Right lobe of liver (tissue), 6 donors: ENCODE measurements at regions not wholly inside any gene's neighbourhood (a gene's known extent, or its start where the extent isn't known, plus 50 kb on each side); places are given as distances from the start of the nearest gene placed in this dataset.
A peak's percentile ranks its signal among the peaks of the same experiment; 100 is the strongest.

Source experiments
- ATAC-seq, 4 donors: fragments of 200-7000 bp; cut with Tn5 transposase; one replicate each; pipeline ENCODE4 v1.9.1; 2020; ENCODE audit warnings: mild to moderate bottlenecking in 4 of 4, moderate library complexity in 4 of 4
- DNase-seq, 3 donors: peaks; one replicate each; pipeline ENCODE4 v3.0.0-alpha.2; 2020
- H3K27ac ChIP-seq, 3 donors: fragments of 200-600 bp; one replicate each; pipeline ENCODE4 v1.8.0; 2022
- H3K27me3 ChIP-seq, 2 donors: fragments of 200-600 bp; one replicate each; pipeline ENCODE4 v1.8.0; 2022
- H3K36me3 ChIP-seq, 4 donors: fragments of 200-600 bp; sonication (generic) in 1 of 4; one replicate each; pipeline versions ENCODE4 v1.5.1 to v1.8.0; 2017 to 2022; ENCODE audit warnings: control low read depth in 1 of 4
- H3K4me1 ChIP-seq, 4 donors: fragments of 200-600 bp; sonication (generic) in 1 of 4; one replicate each; pipeline versions ENCODE4 v1.5.1 to v1.8.0; 2017 to 2022; ENCODE audit warnings: control low read depth in 1 of 4
- H3K4me3 ChIP-seq, 3 donors: fragments of 200-600 bp; one replicate each; pipeline ENCODE4 v1.8.0; 2022
- H3K9me3 ChIP-seq, 4 donors: fragments of 200-600 bp; sonication (generic) in 1 of 4; one replicate each; pipeline versions ENCODE4 v1.5.1 to v1.8.0; 2017 to 2022; ENCODE audit warnings: control low read depth in 1 of 4
- CTCF ChIP-seq, 4 donors: fragments of 200-600 bp in 3 of 4; fragments of 450-650 bp in 1 of 4; IDR thresholded peaks; one replicate each; pipeline versions ENCODE4 v1.5.1 to v1.8.0; 2016 to 2022; ENCODE audit warnings: antibody characterized with exemption in 4 of 4, mild to moderate bottlenecking in 2 of 4
- POLR2A ChIP-seq: fragments of 450-650 bp; IDR thresholded peaks from one replicate; pipeline ENCODE4 v1.6.1; 2017; ENCODE audit warnings: antibody characterized with exemption, mild to moderate bottlenecking
- WGBS: methylation state at CpG from one replicate; pipeline ENCODE4 v1.1.6; 2018; ENCODE audit warnings: low coverage, low lambda C conversion rate; ENCODE audit not compliant: insufficient coverage; ENCODE audit errors: missing lambda C conversion rate; 5-methylcytosine and 5-hydroxymethylcytosine counted together
- intact Hi-C, 2 donors: fragments of 100-400 bp; cut with DNase I; formaldehyde crosslinking; loops; one replicate each; pipeline versions ENCODE4 v1.11.2 to v1.14.1; 2022
- donor health status: DM: no; HTN: yes; CAD: no.
- donor health status: DM: no; HTN: no; CAD: no.
- donor health status: DM: no; HTN: no; CAD: no.
- donor health status: DM: no; HTN: yes; CAD: no.
- donor health status: DM: no; HTN: yes; CAD: no.

- H3K4me1 ChIP-seq = no peaks in the 10 kb centered on the region
- ATAC-seq (peak in 1 of 4 donors; percentile 36), DNase-seq (peak in 1 of 3 donors; percentile 33)
- intact Hi-C loops = no loop called here
- no peaks in the 10 kb centered on the region for H3K9me3 ChIP-seq
- TF ChIP-seq CTCF (IDR thresholded peaks at IDR 0.05) (no peak), POLR2A (no peak)
- 88% methylated on average over 10 of the region's 15 CpGs for WGBS
- H3K27ac ChIP-seq = no peak overlapping the region
- H3K36me3 ChIP-seq = no peaks in the 10 kb centered on the region
- H3K4me3 ChIP-seq = no peak overlapping the region
- no peaks in the 10 kb centered on the region for H3K27me3 ChIP-seq
These were observed 161.3 kb upstream of the SHH start for GRCh38 chr7:155973451-155973997.

GRCh38 chr7:155972651-155973390 lies 160.6 kb upstream of the SHH start:
- no peaks in the 10 kb centered on the region for H3K9me3 ChIP-seq
- WGBS = 63% methylated on average over 7 of the region's 13 CpGs
- DNase-seq = peak in 1 of 3 donors; percentile 28

GRCh38 chr7:155972247-155972646 lies 160.0 kb upstream of the SHH start:
- WGBS = 49% methylated on average over 3 of the region's 8 CpGs
- Histone ChIP-seq H3K4me3 (no peak overlapping the region), H3K27ac (no peak overlapping the region), H3K27me3 (no peaks in the 10 kb centered on the region), H3K4me1 (no peaks in the 10 kb centered on the region), H3K36me3 (no peaks in the 10 kb centered on the region), H3K9me3 (no peaks in the 10 kb centered on the region)
- no peak for DNase-seq
- ATAC-seq = no peak
- TF ChIP-seq CTCF (IDR thresholded peaks at IDR 0.05) (no peak), POLR2A (no peak)
- intact Hi-C loops = no loop called here

More at GRCh38 chr7:155972651-155973390, 160.6 kb upstream of the SHH start:
- Histone ChIP-seq H3K27ac (no peak overlapping the region), H3K36me3 (no peaks in the 10 kb centered on the region), H3K4me1 (no peaks in the 10 kb centered on the region), H3K27me3 (no peaks in the 10 kb centered on the region), H3K4me3 (no peak overlapping the region)
- intact Hi-C loops = no loop called here
- no peak for TF ChIP-seq POLR2A
- no peak for TF ChIP-seq CTCF (IDR thresholded peaks at IDR 0.05)
- no peak for ATAC-seq

- no peaks in the 10 kb centered on the region for H3K9me3 ChIP-seq
- H3K27ac ChIP-seq = no peak overlapping the region
- DNase-seq (peak in 1 of 3 donors; percentile 30), ATAC-seq (no peak)
- intact Hi-C loops = no loop called here
- H3K4me1 ChIP-seq = no peaks in the 10 kb centered on the region
- H3K36me3 ChIP-seq = no peaks in the 10 kb centered on the region
- 68% methylated on average over 12 of the region's 15 CpGs for WGBS
- no peaks in the 10 kb centered on the region for H3K27me3 ChIP-seq
- no peak overlapping the region for H3K4me3 ChIP-seq
- TF ChIP-seq POLR2A (no peak), CTCF (IDR thresholded peaks at IDR 0.05) (no peak)
These were observed 159.0 kb upstream of the SHH start for GRCh38 chr7:155971180-155971770.
